Dendritic cell treated with granulocyte-macrophage colony-stimulating factor and Interleukin-4, amounts not matched to agents 40 ng/mL and 50 ng/mL, for 4 days (primary cell): ENCODE measurements at regions not wholly inside any gene's neighbourhood (a gene's known extent, or its start where the extent isn't known, plus 50 kb on each side); places are given as distances from the start of the nearest gene placed in this dataset.
A peak's percentile ranks its signal among the peaks of the same experiment; 100 is the strongest.

Experiments
- H3K27ac Mint-ChIP-seq: one replicate; pipeline ENCODE4 v1.8.0; 2022; ENCODE audit warnings: mild to moderate bottlenecking, mixed read lengths
- H3K27me3 Mint-ChIP-seq: one replicate; pipeline ENCODE4 v1.8.0; 2022; ENCODE audit warnings: mild to moderate bottlenecking, mixed read lengths
- H3K36me3 Mint-ChIP-seq: one replicate; pipeline ENCODE4 v1.8.0; 2022; ENCODE audit warnings: low read depth, mixed read lengths
- H3K4me1 Mint-ChIP-seq: one replicate; pipeline ENCODE4 v1.8.0; 2022; ENCODE audit warnings: low read depth, mixed read lengths
- H3K4me3 Mint-ChIP-seq: one replicate; pipeline ENCODE4 v1.8.0; 2022; ENCODE audit warnings: mild to moderate bottlenecking, moderate library complexity, mixed read lengths
- H3K9me3 Mint-ChIP-seq: one replicate; pipeline ENCODE4 v1.8.0; 2022; ENCODE audit warnings: mixed read lengths
- intact Hi-C: fragments of 100-400 bp; cut with micrococcal nuclease; formaldehyde crosslinking; loops from one replicate; pipeline ENCODE4 v1.15.0; 2022

GRCh38 chr16:79510879-79511278, 89.7 kb downstream of the MAF start:
- peaks cover 29% of the 10 kb centered on the region for H3K4me1 Mint-ChIP-seq
- H3K4me3 Mint-ChIP-seq = no peak overlapping the region
- peaks cover 30% of the 10 kb centered on the region for H3K27me3 Mint-ChIP-seq
- intact Hi-C loops = no loop called here
- no peaks in the 10 kb centered on the region for H3K9me3 Mint-ChIP-seq
- H3K27ac Mint-ChIP-seq = no peak overlapping the region
- H3K36me3 Mint-ChIP-seq = no peaks in the 10 kb centered on the region

- Mint-ChIP-seq H3K27ac (peak overlapping the region; percentile 89), H3K36me3 (no peaks in the 10 kb centered on the region), H3K9me3 (no peaks in the 10 kb centered on the region), H3K4me1 (peaks cover 35% of the 10 kb centered on the region), H3K4me3 (no peak overlapping the region), H3K27me3 (peaks cover 26% of the 10 kb centered on the region)
- intact Hi-C loops = loop anchor here (10.0 kb wide), 1 partner anchor 55 kb away; no protein-coding TSS in a partner anchor
Measured at GRCh38 chr16:79509906-79510305, 90.6 kb downstream of the MAF start.

DNA sequence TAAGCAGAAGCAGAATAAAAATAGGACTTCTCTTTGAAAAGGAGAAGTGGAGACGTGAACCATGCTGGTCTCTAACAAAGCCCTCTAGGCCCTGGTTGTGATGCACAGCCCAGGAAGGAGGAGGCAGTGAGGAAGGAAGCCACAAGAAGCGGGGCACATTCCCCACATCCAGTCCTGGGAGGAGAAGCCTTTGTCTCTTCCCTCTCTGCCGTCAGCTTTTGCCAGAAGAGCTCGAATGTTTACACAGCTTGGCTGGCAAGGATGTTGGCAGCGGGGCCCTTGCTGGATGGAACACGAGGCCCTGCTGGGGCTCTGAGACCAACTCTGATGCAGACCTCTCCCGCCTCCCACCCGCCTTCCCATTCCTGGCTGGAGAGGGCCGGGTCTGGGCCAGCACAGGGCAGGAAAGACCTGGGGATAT, 91.3 kb downstream of the MAF start:
- H3K27ac Mint-ChIP-seq = peak overlapping the region; percentile 89
- no peak overlapping the region for H3K4me3 Mint-ChIP-seq
- intact Hi-C loops = loop anchor here (10.0 kb wide), 1 partner anchor 54 kb away; no protein-coding TSS in a partner anchor
- peaks cover 3% of the 10 kb centered on the region for H3K9me3 Mint-ChIP-seq
- no peaks in the 10 kb centered on the region for H3K36me3 Mint-ChIP-seq
- peaks cover 19% of the 10 kb centered on the region for H3K27me3 Mint-ChIP-seq
- H3K4me1 Mint-ChIP-seq = peaks cover 40% of the 10 kb centered on the region

DNA sequence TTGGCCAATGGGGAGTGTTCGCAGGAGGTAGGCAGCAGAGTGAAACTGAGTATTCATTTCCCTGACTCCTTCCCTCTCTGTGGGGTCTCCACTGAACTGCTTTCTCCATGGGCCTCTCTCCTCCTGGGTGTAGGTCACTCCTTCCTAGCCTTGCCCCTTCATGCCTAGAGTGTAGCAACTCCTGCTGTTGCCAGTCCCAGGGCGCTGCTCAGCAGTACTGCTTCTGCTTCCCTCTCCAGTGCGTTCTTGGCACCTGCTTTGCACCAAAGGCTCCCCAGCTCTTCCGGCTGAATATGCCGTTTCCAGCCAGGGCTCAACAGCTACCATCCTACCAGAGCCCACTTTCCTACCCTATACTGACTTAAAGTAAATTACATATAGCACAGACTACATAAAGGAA, 92.2 kb downstream of the MAF start:
- Mint-ChIP-seq H3K27me3 (peaks cover 14% of the 10 kb centered on the region), H3K9me3 (peaks cover 5% of the 10 kb centered on the region), H3K36me3 (no peaks in the 10 kb centered on the region), H3K4me1 (peaks cover 45% of the 10 kb centered on the region), H3K27ac (peak overlapping the region; percentile 89), H3K4me3 (no peak overlapping the region)
- intact Hi-C loops = loop anchor here (10.0 kb wide), 1 partner anchor 53 kb away; no protein-coding TSS in a partner anchor

DNA sequence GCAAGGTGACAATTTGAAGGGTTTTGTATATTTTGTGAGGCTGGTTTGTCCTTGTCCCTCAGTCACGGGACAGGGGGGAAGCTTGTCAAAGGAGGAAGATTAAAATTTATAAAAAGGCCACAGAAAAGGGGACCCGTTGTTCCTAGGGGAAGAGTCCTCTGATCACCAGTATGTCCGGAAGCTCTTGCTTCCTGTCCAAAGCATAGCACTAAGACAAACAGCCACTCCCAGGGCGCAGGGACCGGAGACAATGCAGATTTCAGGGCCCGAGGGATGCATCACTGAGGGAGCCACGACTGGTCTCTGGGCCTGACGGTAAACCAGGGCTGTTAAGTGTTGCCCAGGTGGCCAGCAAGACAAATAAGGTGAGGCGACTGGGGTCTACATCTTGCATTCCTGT, 95.2 kb downstream of the MAF start:
- Mint-ChIP-seq H3K4me3 (no peak overlapping the region), H3K4me1 (peaks cover 59% of the 10 kb centered on the region), H3K36me3 (no peaks in the 10 kb centered on the region), H3K27me3 (peaks cover 4% of the 10 kb centered on the region), H3K27ac (peak overlapping the region; percentile 4), H3K9me3 (peaks cover 5% of the 10 kb centered on the region)
- intact Hi-C loops = loop anchor here (10.0 kb wide), 1 partner anchor 51 kb away; no protein-coding TSS in a partner anchor

DNA sequence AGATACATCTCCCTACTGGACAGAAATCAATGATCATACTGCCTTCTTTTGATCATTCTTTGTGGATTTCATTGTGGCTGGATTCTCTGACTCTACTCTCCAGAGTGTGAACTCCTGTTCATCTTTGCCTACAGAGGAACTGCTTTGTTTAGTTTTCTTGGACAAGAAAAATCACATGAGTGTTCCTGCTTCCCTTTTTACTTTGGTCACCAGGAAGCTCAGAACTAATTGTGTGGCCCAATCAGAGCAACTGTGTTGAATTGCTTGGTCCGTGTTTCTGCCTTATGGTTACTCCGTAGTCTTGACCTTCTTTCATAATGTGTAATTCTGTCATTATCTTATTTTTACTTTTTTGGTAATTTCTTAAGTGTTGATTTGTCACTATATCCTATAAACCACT, 97.0 kb downstream of the MAF start:
- peaks cover 8% of the 10 kb centered on the region for H3K27me3 Mint-ChIP-seq
- no peak overlapping the region for H3K4me3 Mint-ChIP-seq
- H3K36me3 Mint-ChIP-seq = no peaks in the 10 kb centered on the region
- intact Hi-C loops = loop anchor here (10.0 kb wide), 1 partner anchor 49 kb away; no protein-coding TSS in a partner anchor
- H3K4me1 Mint-ChIP-seq = peaks cover 54% of the 10 kb centered on the region
- H3K9me3 Mint-ChIP-seq = peaks cover 5% of the 10 kb centered on the region
- peak overlapping the region; percentile 56 for H3K27ac Mint-ChIP-seq

DNA sequence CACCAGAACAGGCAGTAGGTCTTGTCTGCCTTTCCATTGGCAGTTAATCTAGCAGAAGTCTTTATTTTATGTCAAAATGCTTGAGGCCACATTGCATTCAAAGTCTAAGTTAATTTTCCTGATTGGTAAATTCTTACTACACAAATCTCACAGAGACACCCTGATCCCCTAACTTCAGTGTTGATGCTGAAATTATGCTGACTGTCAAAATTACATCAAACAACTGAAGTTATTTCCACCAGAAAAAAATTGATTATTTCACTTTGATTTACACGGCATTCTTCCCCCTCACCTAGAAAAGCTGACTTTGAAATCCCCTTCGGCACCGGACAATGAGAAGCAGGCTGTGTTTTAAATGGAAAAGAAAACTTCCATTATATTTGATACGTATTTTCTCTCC, 99.1 kb downstream of the MAF start:
- Mint-ChIP-seq H3K4me3 (no peak overlapping the region), H3K9me3 (peaks cover 5% of the 10 kb centered on the region), H3K36me3 (no peaks in the 10 kb centered on the region), H3K27ac (no peak overlapping the region), H3K4me1 (peaks cover 56% of the 10 kb centered on the region), H3K27me3 (peaks cover 8% of the 10 kb centered on the region)
- intact Hi-C loops = loop anchor here (10.0 kb wide), 1 partner anchor 47 kb away; no protein-coding TSS in a partner anchor

GRCh38 chr16:79500866-79501265, 99.7 kb downstream of the MAF start:
- peaks cover 52% of the 10 kb centered on the region for H3K4me1 Mint-ChIP-seq
- H3K27me3 Mint-ChIP-seq = peaks cover 10% of the 10 kb centered on the region
- H3K36me3 Mint-ChIP-seq = no peaks in the 10 kb centered on the region
- peaks cover 9% of the 10 kb centered on the region for H3K9me3 Mint-ChIP-seq
- no peak overlapping the region for H3K27ac Mint-ChIP-seq
- intact Hi-C loops = loop anchor here (10.0 kb wide), 1 partner anchor 46 kb away; no protein-coding TSS in a partner anchor
- H3K4me3 Mint-ChIP-seq = no peak overlapping the region

DNA sequence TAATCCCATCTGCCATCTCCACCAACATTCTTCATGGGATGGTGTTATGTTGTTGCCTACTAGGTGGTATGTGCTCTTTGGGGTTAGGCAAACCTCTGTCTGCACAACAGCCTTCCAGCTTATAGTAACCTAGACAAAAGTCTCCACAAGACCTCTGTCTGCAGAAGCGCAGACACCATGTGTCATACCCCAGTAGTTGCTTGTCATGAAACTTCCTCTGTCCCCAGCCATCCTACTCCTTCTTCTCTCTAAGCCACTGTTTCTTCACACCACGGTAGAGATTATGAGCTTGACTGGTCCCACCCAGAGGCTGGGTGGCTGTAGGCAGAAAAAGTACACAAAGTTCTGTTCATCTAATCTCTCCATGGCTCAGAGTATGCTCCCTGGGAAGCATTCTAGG, 100.3 kb downstream of the MAF start:
- peaks cover 12% of the 10 kb centered on the region for H3K9me3 Mint-ChIP-seq
- no peak overlapping the region for H3K4me3 Mint-ChIP-seq
- H3K27me3 Mint-ChIP-seq = peaks cover 10% of the 10 kb centered on the region
- peak overlapping the region; percentile 58 for H3K27ac Mint-ChIP-seq
- no peaks in the 10 kb centered on the region for H3K36me3 Mint-ChIP-seq
- intact Hi-C loops = loop anchor here (10.0 kb wide), 1 partner anchor 45 kb away; no protein-coding TSS in a partner anchor
- H3K4me1 Mint-ChIP-seq = peaks cover 47% of the 10 kb centered on the region

GRCh38 chr16:79498928-79499327, 101.6 kb downstream of the MAF start:
- intact Hi-C loops = no loop called here
- Mint-ChIP-seq H3K27me3 (peaks cover 17% of the 10 kb centered on the region), H3K4me3 (no peak overlapping the region), H3K4me1 (peaks cover 48% of the 10 kb centered on the region), H3K36me3 (no peaks in the 10 kb centered on the region), H3K27ac (no peak overlapping the region), H3K9me3 (peaks cover 14% of the 10 kb centered on the region)

DNA sequence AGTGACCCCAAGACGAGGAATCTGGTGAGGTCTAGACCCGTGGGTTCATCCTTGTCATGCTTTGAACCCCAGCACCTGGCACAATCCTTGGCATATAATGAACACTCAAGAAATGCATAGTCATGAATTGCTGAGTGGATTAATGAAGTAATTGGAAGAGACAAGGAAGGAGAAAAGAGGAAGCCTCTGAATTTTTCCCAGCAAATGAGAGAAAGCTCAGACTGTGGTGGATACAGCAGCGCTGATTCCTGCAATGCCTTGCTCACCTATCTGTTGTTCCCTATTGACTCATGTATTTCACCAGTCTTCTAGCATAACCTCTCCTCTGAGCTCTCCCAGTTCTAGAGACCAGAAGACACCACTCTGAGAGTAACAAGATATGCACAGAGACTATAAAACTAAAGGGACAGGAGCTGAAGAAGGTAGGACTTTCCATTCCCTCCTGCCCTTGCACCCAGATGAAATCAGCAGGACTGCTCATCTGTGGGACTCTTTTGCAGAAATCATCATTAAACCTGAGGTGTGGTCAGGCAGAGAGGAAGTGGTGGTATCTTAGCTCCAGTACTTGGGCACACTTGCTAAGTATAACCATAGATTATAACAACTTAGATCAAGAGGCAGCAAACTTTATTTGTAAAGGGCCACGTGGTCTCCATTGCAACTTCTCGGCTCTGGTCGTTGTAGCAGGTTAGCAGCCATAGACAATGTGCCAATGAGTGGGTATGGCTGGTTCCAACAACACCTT, 102.8 kb downstream of the MAF start:
- intact Hi-C loops = no loop called here
- Mint-ChIP-seq H3K27ac (peak overlapping the region; percentile 66), H3K4me1 (peaks cover 46% of the 10 kb centered on the region), H3K4me3 (no peak overlapping the region), H3K27me3 (peaks cover 20% of the 10 kb centered on the region), H3K9me3 (peaks cover 14% of the 10 kb centered on the region), H3K36me3 (no peaks in the 10 kb centered on the region)

GRCh38 chr16:79493911-79494310, 106.6 kb downstream of the MAF start:
- Mint-ChIP-seq H3K27me3 (peaks cover 26% of the 10 kb centered on the region), H3K4me1 (peaks cover 59% of the 10 kb centered on the region), H3K27ac (peak overlapping the region; percentile 22), H3K4me3 (no peak overlapping the region), H3K9me3 (peaks cover 20% of the 10 kb centered on the region), H3K36me3 (no peaks in the 10 kb centered on the region)
- intact Hi-C loops = no loop called here

DNA sequence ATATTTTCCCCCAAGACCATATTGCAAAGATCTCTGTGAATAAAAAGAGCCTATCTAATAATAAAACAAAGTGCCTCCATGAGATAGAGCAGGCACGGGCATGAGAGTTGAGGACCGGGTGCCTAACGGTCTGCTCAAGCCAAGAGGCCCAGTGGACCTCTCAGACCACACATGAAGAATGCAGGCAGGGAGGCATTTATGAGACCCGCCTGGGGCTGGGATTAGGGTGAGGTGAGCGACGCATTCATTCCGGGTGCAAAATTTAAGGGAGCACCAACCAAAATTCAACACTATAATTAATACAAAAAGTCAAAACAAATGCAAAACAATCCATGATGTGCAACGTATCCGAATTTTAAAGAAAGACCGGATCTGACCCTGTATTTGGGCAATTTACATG, 108.5 kb downstream of the MAF start:
- intact Hi-C loops = no loop called here
- peak overlapping the region; percentile 81 for H3K27ac Mint-ChIP-seq
- H3K9me3 Mint-ChIP-seq = peaks cover 23% of the 10 kb centered on the region
- H3K4me1 Mint-ChIP-seq = peaks cover 57% of the 10 kb centered on the region
- no peaks in the 10 kb centered on the region for H3K36me3 Mint-ChIP-seq
- no peak overlapping the region for H3K4me3 Mint-ChIP-seq
- peaks cover 29% of the 10 kb centered on the region for H3K27me3 Mint-ChIP-seq

DNA sequence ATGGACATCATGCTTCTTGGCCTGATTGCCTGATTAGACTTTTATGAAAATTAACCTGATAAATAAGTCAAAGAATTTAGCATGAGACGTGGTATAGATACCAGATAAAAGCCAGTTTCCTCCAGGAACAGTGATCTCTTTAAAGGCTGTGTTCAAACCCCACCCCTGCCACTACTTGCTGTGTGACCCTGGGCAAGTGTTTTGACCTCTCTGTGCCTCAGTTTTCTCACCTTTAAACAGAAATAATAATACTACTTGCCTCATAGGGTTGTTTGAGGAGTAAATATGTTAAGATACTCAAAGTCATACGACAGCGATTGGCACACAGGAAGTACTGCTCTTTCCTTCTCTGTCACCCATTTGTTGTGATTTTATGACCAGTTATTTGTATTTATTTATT, 115.5 kb downstream of the MAF start:
- H3K27me3 Mint-ChIP-seq = peaks cover 20% of the 10 kb centered on the region
- H3K27ac Mint-ChIP-seq = no peak overlapping the region
- intact Hi-C loops = no loop called here
- H3K4me1 Mint-ChIP-seq = peaks cover 67% of the 10 kb centered on the region
- peaks cover 8% of the 10 kb centered on the region for H3K9me3 Mint-ChIP-seq
- H3K36me3 Mint-ChIP-seq = no peaks in the 10 kb centered on the region
- H3K4me3 Mint-ChIP-seq = no peak overlapping the region
